Esophagus (tissue), 2 donors: ENCODE measurements at regions not wholly inside any gene's neighbourhood (a gene's known extent, or its start where the extent isn't known, plus 50 kb on each side); places are given as distances from the start of the nearest gene placed in this dataset.
A peak's percentile ranks its signal among the peaks of the same experiment; 100 is the strongest.

Source experiments
- H3K27ac ChIP-seq, 2 donors: one replicate each; pipeline ENCODE4 v1.5.1; 2013; ENCODE audit warnings: low read depth in 2 of 2, mild to moderate bottlenecking in 2 of 2, inconsistent platforms in 1 of 2, low read length in 1 of 2, moderate library complexity in 1 of 2
- H3K27me3 ChIP-seq, 2 donors: one replicate each; pipeline ENCODE4 v1.6.1; 2013; ENCODE audit warnings: low read length in 2 of 2, control low read depth in 1 of 2, mild to moderate bottlenecking in 1 of 2; ENCODE audit not compliant: insufficient read depth in 2 of 2, control insufficient read depth in 1 of 2
- H3K36me3 ChIP-seq, 2 donors: one replicate each; pipeline ENCODE4 v1.6.1; 2013; ENCODE audit warnings: low read length in 1 of 2; ENCODE audit not compliant: control insufficient read depth in 2 of 2, insufficient read depth in 2 of 2
- H3K4me1 ChIP-seq, 2 donors: one replicate each; pipeline ENCODE4 v1.6.1; 2013; ENCODE audit warnings: low read length in 1 of 2; ENCODE audit not compliant: control insufficient read depth in 2 of 2, insufficient read depth in 2 of 2
- H3K4me3 ChIP-seq, 2 donors: one replicate each; pipeline ENCODE4 v1.5.1; 2013; ENCODE audit warnings: low read length in 2 of 2, mild to moderate bottlenecking in 2 of 2, low read depth in 1 of 2, moderate library complexity in 1 of 2
- H3K9me3 ChIP-seq, 2 donors: one replicate each; pipeline ENCODE4 v1.6.1; 2013; ENCODE audit warnings: mild to moderate bottlenecking in 2 of 2, low read depth in 1 of 2, low read length in 1 of 2, moderate library complexity in 1 of 2; ENCODE audit not compliant: control insufficient read depth in 2 of 2, insufficient read depth in 1 of 2
- WGBS, 2 donors: extraction: QIAGEN DNeasy Blood & Tissue Kit; methylation state at CpG; one replicate each; pipeline ENCODE4 v1.1.7; 2013; 5-methylcytosine and 5-hydroxymethylcytosine counted together
- donor health status: healthy with polysubstance abuse.
- donor health status: Bipolar disorder and iron deficiency.

GRCh38 chr2:120941571-120942120, 206.0 kb downstream of the GLI2 start:
- Histone ChIP-seq H3K4me1 (peaks cover 11 to 23% of the 10 kb centered on the region in 2 donors), H3K27me3 (no peaks in the 10 kb centered on the region), H3K27ac (peak overlapping the region in 1 of 2 donors; percentile 48), H3K36me3 (no peaks in the 10 kb centered on the region), H3K4me3 (no peak overlapping the region), H3K9me3 (no peaks in the 10 kb centered on the region)
- 54 to 70% methylated on average over 11 of the region's 11 CpGs for WGBS, 2 donors

GRCh38 chr2:120942658-120943057, 207.0 kb downstream of the GLI2 start:
- no peaks in the 10 kb centered on the region for H3K36me3 ChIP-seq
- WGBS, 2 donors, result 90% methylated on average over 15 of the region's 15 CpGs
- H3K27ac ChIP-seq, result no peak overlapping the region
- no peak overlapping the region for H3K4me3 ChIP-seq
- H3K27me3 ChIP-seq, result no peaks in the 10 kb centered on the region
- peaks cover 11 to 19% of the 10 kb centered on the region in 2 donors for H3K4me1 ChIP-seq
- no peaks in the 10 kb centered on the region for H3K9me3 ChIP-seq

- Histone ChIP-seq H3K27me3 (no peaks in the 10 kb centered on the region), H3K36me3 (no peaks in the 10 kb centered on the region), H3K9me3 (peaks cover 0 to 2% of the 10 kb centered on the region in 2 donors), H3K27ac (no peak overlapping the region), H3K4me1 (peaks cover 8 to 15% of the 10 kb centered on the region in 2 donors), H3K4me3 (no peak overlapping the region)
- 61 to 68% methylated on average over 9 of the region's 9 CpGs for WGBS, 2 donors
Measured at GRCh38 chr2:120943403-120944034, 207.9 kb downstream of the GLI2 start.

GRCh38 chr2:120944575-120944974, 208.9 kb downstream of the GLI2 start:
- H3K27ac ChIP-seq, result no peak overlapping the region

GRCh38 chr2:120945091-120945490, 209.4 kb downstream of the GLI2 start:
- Histone ChIP-seq H3K36me3 (no peaks in the 10 kb centered on the region), H3K9me3 (peaks cover 0 to 2% of the 10 kb centered on the region in 2 donors), H3K4me1 (peaks cover 8 to 19% of the 10 kb centered on the region in 2 donors), H3K4me3 (no peak overlapping the region), H3K27me3 (no peaks in the 10 kb centered on the region), H3K27ac (no peak overlapping the region)
- WGBS, 2 donors, result 76 to 78% methylated on average over 10 of the region's 10 CpGs

More at GRCh38 chr2:120944575-120944974, 208.9 kb downstream of the GLI2 start:
- no peaks in the 10 kb centered on the region for H3K27me3 ChIP-seq
- peaks cover 8 to 19% of the 10 kb centered on the region in 2 donors for H3K4me1 ChIP-seq
- H3K4me3 ChIP-seq, result no peak overlapping the region
- WGBS, 2 donors, result 87 to 91% methylated on average over 8 of the region's 8 CpGs
- no peaks in the 10 kb centered on the region for H3K36me3 ChIP-seq
- peaks cover 0 to 2% of the 10 kb centered on the region in 2 donors for H3K9me3 ChIP-seq

- Histone ChIP-seq H3K4me3 (no peak overlapping the region), H3K27me3 (no peaks in the 10 kb centered on the region), H3K4me1 (peaks cover 6 to 19% of the 10 kb centered on the region in 2 donors), H3K36me3 (no peaks in the 10 kb centered on the region), H3K9me3 (peaks cover 0 to 2% of the 10 kb centered on the region in 2 donors), H3K27ac (no peak overlapping the region)
- 90 to 92% methylated on average over 4 of the region's 4 CpGs for WGBS, 2 donors
Measured at GRCh38 chr2:120945832-120946499, 210.3 kb downstream of the GLI2 start.

- Histone ChIP-seq H3K36me3 (no peaks in the 10 kb centered on the region), H3K27ac (no peak overlapping the region), H3K4me1 (peaks cover 0 to 12% of the 10 kb centered on the region in 2 donors), H3K9me3 (peaks cover 0 to 2% of the 10 kb centered on the region in 2 donors), H3K4me3 (no peak overlapping the region), H3K27me3 (no peaks in the 10 kb centered on the region)
- 92 to 95% methylated on average over 5 of the region's 5 CpGs for WGBS, 2 donors
Measured at GRCh38 chr2:120947327-120947726, 211.7 kb downstream of the GLI2 start.

GRCh38 chr2:120947982-120948661, 212.5 kb downstream of the GLI2 start:
- Histone ChIP-seq H3K27me3 (no peaks in the 10 kb centered on the region), H3K4me1 (peaks cover 0 to 12% of the 10 kb centered on the region in 2 donors), H3K27ac (no peak overlapping the region), H3K9me3 (peaks cover 0 to 2% of the 10 kb centered on the region in 2 donors), H3K4me3 (no peak overlapping the region), H3K36me3 (no peaks in the 10 kb centered on the region)
- WGBS, 2 donors, result 92% methylated on average over 10 of the region's 10 CpGs

GRCh38 chr2:120948662-120949011, 213.0 kb downstream of the GLI2 start:
- H3K36me3 ChIP-seq, result no peaks in the 10 kb centered on the region
- 87 to 91% methylated on average over 8 of the region's 8 CpGs for WGBS, 2 donors
- peaks cover 0 to 8% of the 10 kb centered on the region in 2 donors for H3K4me1 ChIP-seq
- H3K4me3 ChIP-seq, result no peak overlapping the region
- H3K27ac ChIP-seq, result no peak overlapping the region
- peaks cover 0 to 2% of the 10 kb centered on the region in 2 donors for H3K9me3 ChIP-seq
- H3K27me3 ChIP-seq, result no peaks in the 10 kb centered on the region
